Dermis blood vessel endothelial cell (primary cell): ENCODE measurements at regions not wholly inside any gene's neighbourhood (a gene's known extent, or its start where the extent isn't known, plus 50 kb on each side); places are given as distances from the start of the nearest gene placed in this dataset.
A peak's percentile ranks its signal among the peaks of the same experiment; 100 is the strongest.
"Not testable (repeated sequence)": the region's sequence is repeated elsewhere in the genome, so short reads cannot be mapped to it uniquely, and the experiment has no call there.

Experiments
- DNase-seq: peaks from one replicate; pipeline ENCODE4 v3.0.0; 2010

- not testable (repeated sequence) for DNase-seq
These were observed 873.0 kb upstream of the KLHL1 start for GRCh38 chr13:70981219-70981618.

GRCh38 chr13:70969321-70969720 is 861.1 kb upstream of the KLHL1 start:
- DNase-seq = no peak

GRCh38 chr13:70967564-70967963 is 859.3 kb upstream of the KLHL1 start:
- no peak for DNase-seq

GRCh38 chr13:70964874-70965273 is 856.6 kb upstream of the KLHL1 start:
- no peak for DNase-seq

- no peak for DNase-seq
These were observed 855.9 kb upstream of the KLHL1 start for GRCh38 chr13:70964124-70964523.

GRCh38 chr13:70960841-70961443 is 852.7 kb upstream of the KLHL1 start:
- peak; percentile 65 for DNase-seq

GRCh38 chr13:70959035-70959775 is 851.0 kb upstream of the KLHL1 start:
- no peak for DNase-seq

- DNase-seq = no peak
These were observed 847.6 kb upstream of the KLHL1 start for GRCh38 chr13:70955887-70956286.

- DNase-seq = no peak
These were observed 842.4 kb upstream of the KLHL1 start for GRCh38 chr13:70950664-70951063.

- DNase-seq = no peak
These were observed 837.3 kb upstream of the KLHL1 start for GRCh38 chr13:70945506-70945905.

GRCh38 chr13:70941454-70941853 is 833.2 kb upstream of the KLHL1 start:
- DNase-seq = no peak

GRCh38 chr13:70938462-70938861 is 830.2 kb upstream of the KLHL1 start:
- no peak for DNase-seq

GRCh38 chr13:70932511-70932910 is 824.3 kb upstream of the KLHL1 start:
- no peak for DNase-seq

- DNase-seq = no peak
These were observed 815.9 kb upstream of the KLHL1 start for GRCh38 chr13:70923863-70924752.

GRCh38 chr13:70911286-70911685 is 803.0 kb upstream of the KLHL1 start:
- DNase-seq = no peak

GRCh38 chr13:70908795-70909194 is 800.5 kb upstream of the KLHL1 start:
- no peak for DNase-seq

GRCh38 chr13:70905035-70905434 is 796.8 kb upstream of the KLHL1 start:
- peak; percentile 4 for DNase-seq

GRCh38 chr13:70896136-70896535 is 787.9 kb upstream of the KLHL1 start:
- DNase-seq = no peak

- DNase-seq = no peak
These were observed 787.3 kb upstream of the KLHL1 start for GRCh38 chr13:70895599-70895998.

GRCh38 chr13:70894258-70894657 is 786.0 kb upstream of the KLHL1 start:
- DNase-seq = no peak

- no peak for DNase-seq
These were observed 785.6 kb upstream of the KLHL1 start for GRCh38 chr13:70893832-70894231.

GRCh38 chr13:70890289-70890688 is 782.0 kb upstream of the KLHL1 start:
- DNase-seq = no peak

GRCh38 chr13:70889163-70889562 is 780.9 kb upstream of the KLHL1 start:
- no peak for DNase-seq

GRCh38 chr13:70884196-70884595 is 775.9 kb upstream of the KLHL1 start:
- no peak for DNase-seq
